GM12891 (cell line): ENCODE measurements at regions not wholly inside any gene's neighbourhood (a gene's known extent, or its start where the extent isn't known, plus 50 kb on each side); places are given as distances from the start of the nearest gene placed in this dataset.
"Not testable (repeated sequence)": the region's sequence is repeated elsewhere in the genome, so short reads cannot be mapped to it uniquely, and the experiment has no call there.

Source experiments
- POLR2A ChIP-seq: IDR thresholded peaks from 2 replicates; pipeline ENCODE4 v1.6.1; 2011; ENCODE audit warnings: low read depth, low read length, control low read depth
- POLR2AphosphoS5 ChIP-seq: IDR thresholded peaks from 2 replicates; pipeline ENCODE4 v1.6.1; 2011; ENCODE audit warnings: low read depth, low read length, control low read depth
- TAF1 ChIP-seq: IDR thresholded peaks from 2 replicates; pipeline ENCODE4 v1.6.1; 2011; ENCODE audit warnings: low read depth, low read length, control low read depth

DNA sequence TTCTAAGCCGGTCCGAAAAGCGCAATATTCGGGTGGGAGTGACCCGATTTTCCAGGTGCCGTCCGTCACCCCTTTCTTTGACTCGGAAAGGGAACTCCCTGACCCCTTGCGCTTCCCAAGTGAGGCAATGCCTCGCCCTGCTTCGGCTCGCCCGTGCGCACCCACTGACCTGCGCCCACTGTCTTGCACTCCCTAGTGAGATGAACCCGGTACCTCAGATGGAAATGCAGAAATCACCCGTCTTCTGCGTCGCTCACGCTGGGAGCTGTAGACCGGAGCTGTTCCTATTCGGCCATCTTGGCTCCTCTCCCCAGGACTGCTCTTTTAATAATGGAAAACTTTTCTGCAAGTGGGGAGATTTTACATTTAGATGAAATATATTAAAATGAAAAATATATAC lies 297.5 kb downstream of the LNPK start:
- TF ChIP-seq POLR2A, TAF1, POLR2AphosphoS5: not testable (repeated sequence)
